IMR-90 (cell line): ENCODE measurements at regions not wholly inside any gene's neighbourhood (a gene's known extent, or its start where the extent isn't known, plus 50 kb on each side); places are given as distances from the start of the nearest gene placed in this dataset.

ENCODE experiments used
- ATAC-seq: fragments of 200-7000 bp; cut with Tn5 transposase; 2 replicates; pipeline ENCODE4 v1.9.1; 2020; ENCODE audit warnings: low read depth, mild to moderate bottlenecking, moderate library complexity
- BruUV-seq: library from RNA; stranded (reverse); fragments of 400-500 nt; replicated peaks from 2 replicates; lab custom pipeline; 2021; lab: Mats Ljungman, UMichigan
- CTCF ChIA-PET: fragments of 300-600 bp; formaldehyde crosslinking; extraction: SDS; loops from one replicate; lab custom pipeline; 2021; ENCODE audit warnings: antibody characterized with exemption; lab: Yijun Ruan, JAX
- POLR2A ChIA-PET: fragments of 300-600 bp; sonication (Branson Sonifier 250); formaldehyde crosslinking; loops from one replicate; lab custom pipeline; 2022; ENCODE audit warnings: antibody characterized with exemption; ENCODE audit not compliant: unreplicated experiment; lab: Charles Lee
- DNase-seq: peaks from one replicate; pipeline ENCODE4 v3.0.0; 2013
- H2AFZ ChIP-seq: replicated peaks from 2 replicates; pipeline ENCODE3; 2013; ENCODE audit warnings: low read length, mild to moderate bottlenecking; ENCODE audit not compliant: poor library complexity
- H2AK5ac ChIP-seq: 2 replicates; pipeline ENCODE4 v1.6.1; 2013; ENCODE audit warnings: low read depth, low read length, inconsistent platforms
- H2AK9ac ChIP-seq: replicated peaks from 2 replicates; pipeline ENCODE3; 2013; ENCODE audit warnings: mild to moderate bottlenecking, low read depth, low read length, moderate library complexity; ENCODE audit not compliant: poor library complexity
- H2BK120ac ChIP-seq: 2 replicates; pipeline ENCODE4 v1.6.1; 2013; ENCODE audit warnings: low read depth, low read length, inconsistent platforms
- H2BK15ac ChIP-seq: 3 replicates; pipeline ENCODE4 v1.6.1; 2013; ENCODE audit warnings: low read depth, low read length, inconsistent platforms
- H2BK20ac ChIP-seq: 2 replicates; pipeline ENCODE4 v1.6.1; 2013; ENCODE audit warnings: low read depth, mild to moderate bottlenecking, inconsistent platforms, low read length, moderate library complexity
- H2BK5ac ChIP-seq: 2 replicates; pipeline ENCODE4 v1.6.1; 2013; ENCODE audit warnings: mild to moderate bottlenecking, low read depth, low read length, inconsistent platforms; ENCODE audit not compliant: poor library complexity, severe bottlenecking
- H3K14ac ChIP-seq: replicated peaks from 2 replicates; pipeline ENCODE4 v1.6.1; 2013; ENCODE audit warnings: low read depth, low read length, inconsistent platforms
- H3K18ac ChIP-seq: 2 replicates; pipeline ENCODE4 v1.6.1; 2013; ENCODE audit warnings: low read depth, low read length, control low read depth
- H3K23ac ChIP-seq: 2 replicates; pipeline ENCODE4 v1.6.1; 2013; ENCODE audit warnings: low read depth, low read length, inconsistent platforms
- H3K27ac ChIP-seq: 2 replicates; pipeline ENCODE4 v1.5.1; 2013; ENCODE audit warnings: mild to moderate bottlenecking, control low read depth, low read length; ENCODE audit not compliant: insufficient read depth
- H3K27me3 ChIP-seq: 2 replicates; pipeline ENCODE4 v1.6.1; 2013; ENCODE audit warnings: low read length; ENCODE audit not compliant: control insufficient read depth, insufficient read depth
- H3K36me3 ChIP-seq: 2 replicates; pipeline ENCODE4 v1.6.1; 2013; ENCODE audit warnings: low read length, mixed read lengths; ENCODE audit not compliant: control insufficient read depth, insufficient read depth
- H3K4ac ChIP-seq: 2 replicates; pipeline ENCODE4 v1.6.1; 2013; ENCODE audit warnings: low read depth, low read length, inconsistent platforms
- H3K4me1 ChIP-seq: 2 replicates; pipeline ENCODE4 v1.6.1; 2013; ENCODE audit warnings: low read length, mixed read lengths; ENCODE audit not compliant: control insufficient read depth, insufficient read depth
- H3K4me2 ChIP-seq: 2 replicates; pipeline ENCODE4 v1.6.1; 2013; ENCODE audit warnings: low read depth, mild to moderate bottlenecking, control low read depth, low read length, moderate library complexity
- H3K4me3 ChIP-seq: 2 replicates; pipeline ENCODE4 v1.5.1; 2013; ENCODE audit warnings: low read depth, mild to moderate bottlenecking, control low read depth, low read length, moderate library complexity; ENCODE audit not compliant: insufficient read depth
- H3K56ac ChIP-seq: 2 replicates; pipeline ENCODE4 v1.6.1; 2013; ENCODE audit warnings: low read length, inconsistent platforms; ENCODE audit not compliant: insufficient read depth; ENCODE audit errors: extremely low read depth
- H3K79me1 ChIP-seq, 2 experiments: 2 replicates each; pipeline ENCODE4 v1.6.1; 2013; ENCODE audit warnings: low read length in 2 of 2, inconsistent platforms in 1 of 2, low read depth in 1 of 2
- H3K9ac ChIP-seq: 2 replicates; pipeline ENCODE4 v1.6.1; 2013; ENCODE audit warnings: low read depth, low read length, control low read depth
- H3K9me1 ChIP-seq: 2 replicates; pipeline ENCODE4 v1.6.1; 2013; ENCODE audit warnings: low read length, inconsistent platforms; ENCODE audit not compliant: insufficient read depth
- H3K9me3 ChIP-seq: 2 replicates; pipeline ENCODE4 v1.6.1; 2013; ENCODE audit warnings: low read length; ENCODE audit not compliant: control insufficient read depth, insufficient read depth
- H4K20me1 ChIP-seq: 2 replicates; pipeline ENCODE4 v1.6.1; 2013; ENCODE audit warnings: low read length, inconsistent platforms; ENCODE audit not compliant: insufficient read depth
- H4K5ac ChIP-seq: 2 replicates; pipeline ENCODE4 v1.6.1; 2013; ENCODE audit warnings: mild to moderate bottlenecking, low read depth, low read length, control low read depth
- H4K8ac ChIP-seq, 2 experiments: 2 replicates each; pipeline ENCODE4 v1.6.1; 2013; ENCODE audit warnings: low read depth in 2 of 2, low read length in 2 of 2, control low read depth in 1 of 2, inconsistent platforms in 1 of 2
- H4K91ac ChIP-seq: 2 replicates; pipeline ENCODE4 v1.6.1; 2013; ENCODE audit warnings: low read depth, low read length, inconsistent platforms; ENCODE audit not compliant: insufficient read depth
- NFE2L2 ChIP-seq: fragments of 150-350 bp; IDR thresholded peaks from 2 replicates; pipeline ENCODE4 v1.6.1; 2016; ENCODE audit warnings: low read depth, mild to moderate bottlenecking, low read length
- WGBS, 2 experiments: methylation state at CpG; one replicate each; pipeline versions ENCODE4 v1.1.5 to v1.1.7; 2013; ENCODE audit warnings: missing lambda C conversion rate in 2 of 2; ENCODE audit not compliant: insufficient read length in 1 of 2; ENCODE audit errors: extremely low coverage in 2 of 2; 5-methylcytosine and 5-hydroxymethylcytosine counted together
- dilution Hi-C: fragments of 300-500 bp; cut with HindIII; formaldehyde crosslinking; loops from one replicate; pipeline ENCODE4 v1.14.3; 2018; ENCODE audit warnings: low sequenced_read_pairs; ENCODE audit not compliant: unreplicated experiment
- in situ Hi-C: fragments of 300-500 bp; cut with MboI; formaldehyde crosslinking; loops from 3 replicates; pipeline ENCODE4 v1.14.3; 2019; ENCODE audit warnings: low sequenced_read_pairs, inconsistent platforms, mixed read lengths
- intact Hi-C: fragments of 100-400 bp; cut with micrococcal nuclease; formaldehyde crosslinking; loops from 2 replicates; pipeline ENCODE4 v1.10.0; 2022

DNA sequence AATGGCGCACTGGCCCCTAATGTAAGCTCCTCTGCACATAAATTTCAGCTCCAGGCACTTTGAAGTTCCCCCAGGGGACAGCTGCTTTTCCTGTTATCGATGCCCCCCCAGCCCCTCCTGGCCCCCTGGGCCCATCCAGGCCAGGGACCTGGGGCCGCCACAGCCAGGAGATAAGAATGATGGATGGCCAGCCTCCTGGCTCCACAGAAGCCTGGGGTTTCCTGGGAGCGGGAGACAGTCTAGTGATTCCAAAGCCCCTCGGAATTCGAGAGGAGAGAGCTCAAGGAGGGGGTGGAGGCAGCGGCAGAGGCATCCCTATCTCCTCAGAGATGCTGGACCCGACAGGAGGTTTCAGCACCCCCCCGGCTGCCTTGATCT, 98.4 kb upstream of the HAND1 start:
- no peak overlapping the region for H2BK15ac ChIP-seq
- intact Hi-C loops: no loop called here
- DNase-seq (no peak), ATAC-seq (no peak)
- no peak overlapping the region for H3K4me3 ChIP-seq
- H2BK5ac ChIP-seq: no peak overlapping the region
- WGBS, 2 experiments: 0% methylated on average over 2 of the region's 9 CpGs; no CpG with 5 or more reads in 1 of the 2 experiments
- H3K9me1 ChIP-seq: no peaks in the 10 kb centered on the region
- no peak overlapping the region for H3K4ac ChIP-seq
- dilution Hi-C loops: no loop called here
- H2BK20ac ChIP-seq: no peak overlapping the region
- H2AFZ ChIP-seq: no peak overlapping the region
- TF ChIP-seq NFE2L2: no peak
- no peak overlapping the region for H4K8ac ChIP-seq
- H4K20me1 ChIP-seq: no peaks in the 10 kb centered on the region
- no peak overlapping the region for H4K5ac ChIP-seq
- no peaks in the 10 kb centered on the region for H3K79me1 ChIP-seq
- in situ Hi-C loops: no loop called here
- no peak overlapping the region for H2BK120ac ChIP-seq
- H3K9ac ChIP-seq: no peak overlapping the region
- H3K36me3 ChIP-seq: no peaks in the 10 kb centered on the region
- no peak overlapping the region for H3K56ac ChIP-seq
- H2AK5ac ChIP-seq: no peak overlapping the region
- H3K27me3 ChIP-seq: peaks cover 50% of the 10 kb centered on the region
- no peaks in the 10 kb centered on the region for H3K4me1 ChIP-seq
- H3K27ac ChIP-seq: no peak overlapping the region
- H4K91ac ChIP-seq: no peak overlapping the region
- CTCF ChIA-PET: no interaction called here
- H3K4me2 ChIP-seq: no peak overlapping the region
- H3K18ac ChIP-seq: no peak overlapping the region
- no TSS peak for BruUV-seq
- H3K14ac ChIP-seq: no peak overlapping the region
- no peaks in the 10 kb centered on the region for H3K9me3 ChIP-seq
- no peak overlapping the region for H3K23ac ChIP-seq
- POLR2A ChIA-PET: no interaction called here
- H2AK9ac ChIP-seq: no peak overlapping the region
